Mammary epithelial cell (primary cell): ENCODE measurements at regions not wholly inside any gene's neighbourhood (a gene's known extent, or its start where the extent isn't known, plus 50 kb on each side); places are given as distances from the start of the nearest gene placed in this dataset.

Experiments
- EZH2 ChIP-seq: IDR thresholded peaks from 2 replicates; pipeline ENCODE4 v1.6.1; 2012; ENCODE audit warnings: low read length, inconsistent platforms, borderline replicate concordance
- TF ChIP-seq, protein P1 (sequence below), 2 donors: IDR thresholded peaks in 1 of 2; conservative IDR thresholded peaks in 1 of 2; 2 replicates each; pipeline ENCODE4 v1.5.1; 2011 to 2012; ENCODE audit warnings: inconsistent platforms in 2 of 2, low read length in 2 of 2, mild to moderate bottlenecking in 2 of 2, control low read depth in 1 of 2, low read depth in 1 of 2; ENCODE audit not compliant: insufficient read depth in 1 of 2; ENCODE audit errors: extremely low read depth in 1 of 2

- TF ChIP-seq, protein P1, sequence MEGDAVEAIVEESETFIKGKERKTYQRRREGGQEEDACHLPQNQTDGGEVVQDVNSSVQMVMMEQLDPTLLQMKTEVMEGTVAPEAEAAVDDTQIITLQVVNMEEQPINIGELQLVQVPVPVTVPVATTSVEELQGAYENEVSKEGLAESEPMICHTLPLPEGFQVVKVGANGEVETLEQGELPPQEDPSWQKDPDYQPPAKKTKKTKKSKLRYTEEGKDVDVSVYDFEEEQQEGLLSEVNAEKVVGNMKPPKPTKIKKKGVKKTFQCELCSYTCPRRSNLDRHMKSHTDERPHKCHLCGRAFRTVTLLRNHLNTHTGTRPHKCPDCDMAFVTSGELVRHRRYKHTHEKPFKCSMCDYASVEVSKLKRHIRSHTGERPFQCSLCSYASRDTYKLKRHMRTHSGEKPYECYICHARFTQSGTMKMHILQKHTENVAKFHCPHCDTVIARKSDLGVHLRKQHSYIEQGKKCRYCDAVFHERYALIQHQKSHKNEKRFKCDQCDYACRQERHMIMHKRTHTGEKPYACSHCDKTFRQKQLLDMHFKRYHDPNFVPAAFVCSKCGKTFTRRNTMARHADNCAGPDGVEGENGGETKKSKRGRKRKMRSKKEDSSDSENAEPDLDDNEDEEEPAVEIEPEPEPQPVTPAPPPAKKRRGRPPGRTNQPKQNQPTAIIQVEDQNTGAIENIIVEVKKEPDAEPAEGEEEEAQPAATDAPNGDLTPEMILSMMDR (conservative IDR thresholded peaks at IDR 0.05 in 1 of 2, IDR thresholded peaks at IDR 0.05 in 1 of 2; ENCODE audit: extremely low read depth in 1 of 2, insufficient read depth in 1 of 2, low read depth in 1 of 2, low read length in 2 of 2), result no peak
- TF ChIP-seq EZH2, result no peak
These were observed 222.4 kb upstream of the JUN start for GRCh38 chr1:59006289-59006658.
